ENCODE measurements at regions not wholly inside any gene's neighbourhood (a gene's known extent, or its start where the extent isn't known, plus 50 kb on each side); places are given as distances from the start of the nearest gene placed in this dataset.

GRCh38 chr3:151644986-151645385 is 88.7 kb upstream of the AADACL2 start:
- TF ChIP-seq ZNF510 (tag by site-specific recombination; IDR thresholded peaks at IDR 0.05; ENCODE audit: insufficient replicate concordance): no peak
- no peak for TF ChIP-seq CTCF (tag by site-specific recombination; IDR thresholded peaks at IDR 0.05)
- no peak for TF ChIP-seq WT1 (tag by site-specific recombination; IDR thresholded peaks at IDR 0.05)
- no peak for TF ChIP-seq ATF2 (tag by site-specific recombination; IDR thresholded peaks at IDR 0.05; ENCODE audit: low read depth)
- TF ChIP-seq ZNF26 (tag by site-specific recombination; IDR thresholded peaks at IDR 0.05): no peak
- no peak for TF ChIP-seq ZNF311 (tag by site-specific recombination; IDR thresholded peaks at IDR 0.05; ENCODE audit: borderline replicate concordance)
- no peak for TF ChIP-seq ZNF558 (tag by site-specific recombination; IDR thresholded peaks at IDR 0.05)
- no peak for TF ChIP-seq PBX3 (CRISPR knock-in tag; IDR thresholded peaks at IDR 0.05)
- TF ChIP-seq ZBTB11 (tag by site-specific recombination; conservative IDR thresholded peaks at IDR 0.05; ENCODE audit: low read depth): no peak
- no peak for TF ChIP-seq ZFP41 (tag by site-specific recombination; IDR thresholded peaks at IDR 0.05; ENCODE audit: borderline replicate concordance)
- no peak for TF ChIP-seq ZNF114 (tag by site-specific recombination; IDR thresholded peaks at IDR 0.05)
